OCI-LY7 (cell line): ENCODE measurements at regions not wholly inside any gene's neighbourhood (a gene's known extent, or its start where the extent isn't known, plus 50 kb on each side); places are given as distances from the start of the nearest gene placed in this dataset.

Experiments used
- BruUV-seq: library from RNA; stranded (reverse); fragments of 400-500 nt; replicated peaks from 2 replicates; lab custom pipeline; 2021; lab: Mats Ljungman, UMichigan
- CTCF ChIA-PET: fragments of 300-600 bp; sonication (Branson Sonifier 250); formaldehyde crosslinking; loops from one replicate; lab custom pipeline; 2022; ENCODE audit warnings: antibody characterized with exemption; ENCODE audit not compliant: unreplicated experiment; lab: Charles Lee
- POLR2A ChIA-PET: fragments of 300-600 bp; sonication (Branson Sonifier 250); formaldehyde crosslinking; loops from one replicate; lab custom pipeline; 2022; ENCODE audit warnings: antibody characterized with exemption; lab: Charles Lee
- DNase-seq: peaks from one replicate; pipeline ENCODE4 v3.0.0-alpha.2; 2015; ENCODE audit warnings: low spot score
- H2AFZ ChIP-seq: fragments of 200-600 bp; sonication (generic), shearing (Covaris generic); 2 replicates; pipeline ENCODE4 v1.6.1; 2014; ENCODE audit warnings: mild to moderate bottlenecking, antibody characterized with exemption, low read length, moderate library complexity
- H3K27ac ChIP-seq: fragments of 200-600 bp; sonication (generic); 2 replicates; pipeline ENCODE4 v1.5.1; 2014; ENCODE audit warnings: mixed run types, low read depth, mild to moderate bottlenecking, moderate library complexity, low read length, inconsistent platforms; ENCODE audit not compliant: poor library complexity, severe bottlenecking
- H3K36me3 ChIP-seq: fragments of 200-600 bp; sonication (generic); 2 replicates; pipeline ENCODE4 v1.6.1; 2014; ENCODE audit warnings: mild to moderate bottlenecking, antibody characterized with exemption, low read length, moderate library complexity, mixed read lengths; ENCODE audit not compliant: insufficient read depth
- H3K4me1 ChIP-seq: fragments of 200-600 bp; sonication (generic); 2 replicates; pipeline ENCODE4 v1.5.1; 2014; ENCODE audit warnings: mild to moderate bottlenecking, low read length; ENCODE audit not compliant: insufficient read depth, poor library complexity, severe bottlenecking
- H3K4me2 ChIP-seq: fragments of 200-600 bp; sonication (generic); 2 replicates; pipeline ENCODE4 v1.6.1; 2014; ENCODE audit warnings: mild to moderate bottlenecking, low read length
- H3K4me3 ChIP-seq: fragments of 200-600 bp; sonication (generic); 2 replicates; pipeline ENCODE4 v1.5.1; 2014; ENCODE audit warnings: mild to moderate bottlenecking, low read depth, low read length; ENCODE audit not compliant: poor library complexity, severe bottlenecking
- H3K79me2 ChIP-seq: fragments of 200-600 bp; sonication (generic); 2 replicates; pipeline ENCODE4 v1.6.1; 2016; ENCODE audit warnings: low read depth, mild to moderate bottlenecking, low read length, moderate library complexity, mixed read lengths; ENCODE audit not compliant: insufficient read depth
- H3K9me2 ChIP-seq: fragments of 200-600 bp; sonication (generic); 2 replicates; pipeline ENCODE4 v1.6.1; 2016; ENCODE audit warnings: mild to moderate bottlenecking, low read length, mixed read lengths; ENCODE audit not compliant: insufficient read depth
- H3K9me3 ChIP-seq: fragments of 200-600 bp; sonication (generic); 2 replicates; pipeline ENCODE4 v1.6.1; 2014; ENCODE audit warnings: mild to moderate bottlenecking, mixed run types, low read length, mixed read lengths
- H4K20me1 ChIP-seq: fragments of 200-600 bp; sonication (generic); 2 replicates; pipeline ENCODE4 v1.6.1; 2014; ENCODE audit warnings: mild to moderate bottlenecking, antibody characterized with exemption, low read length, moderate library complexity, mixed read lengths; ENCODE audit not compliant: insufficient read depth
- EZH2phosphoT487 ChIP-seq: fragments of 200-600 bp; sonication (generic); IDR thresholded peaks from 2 replicates; pipeline ENCODE4 v1.6.1; 2018; ENCODE audit warnings: low read depth, borderline replicate concordance, mild to moderate bottlenecking, mixed run types, antibody characterized with exemption, low read length, moderate library complexity, mixed read lengths
- intact Hi-C: fragments of 100-400 bp; cut with micrococcal nuclease; formaldehyde crosslinking; loops from one replicate; pipeline ENCODE4 v1.10.0; 2022; ENCODE audit not compliant: unreplicated experiment
- TF ChIP-seq, protein P1 (sequence below): fragments of 200-600 bp; sonication (generic); conservative IDR thresholded peaks from 2 replicates; pipeline ENCODE4 v1.5.1; 2014; ENCODE audit warnings: mild to moderate bottlenecking, antibody characterized with exemption, low read length, moderate library complexity, mixed read lengths

GRCh38 chr17:34784526-34784925, 176.7 kb downstream of the CCT6B start:
- no peak overlapping the region for H2AFZ ChIP-seq
- H3K4me2 ChIP-seq, result no peak overlapping the region
- H3K27ac ChIP-seq, result no peak overlapping the region
- no peaks in the 10 kb centered on the region for H3K79me2 ChIP-seq
- H3K4me1 ChIP-seq, result no peaks in the 10 kb centered on the region
- TF ChIP-seq, protein P1, sequence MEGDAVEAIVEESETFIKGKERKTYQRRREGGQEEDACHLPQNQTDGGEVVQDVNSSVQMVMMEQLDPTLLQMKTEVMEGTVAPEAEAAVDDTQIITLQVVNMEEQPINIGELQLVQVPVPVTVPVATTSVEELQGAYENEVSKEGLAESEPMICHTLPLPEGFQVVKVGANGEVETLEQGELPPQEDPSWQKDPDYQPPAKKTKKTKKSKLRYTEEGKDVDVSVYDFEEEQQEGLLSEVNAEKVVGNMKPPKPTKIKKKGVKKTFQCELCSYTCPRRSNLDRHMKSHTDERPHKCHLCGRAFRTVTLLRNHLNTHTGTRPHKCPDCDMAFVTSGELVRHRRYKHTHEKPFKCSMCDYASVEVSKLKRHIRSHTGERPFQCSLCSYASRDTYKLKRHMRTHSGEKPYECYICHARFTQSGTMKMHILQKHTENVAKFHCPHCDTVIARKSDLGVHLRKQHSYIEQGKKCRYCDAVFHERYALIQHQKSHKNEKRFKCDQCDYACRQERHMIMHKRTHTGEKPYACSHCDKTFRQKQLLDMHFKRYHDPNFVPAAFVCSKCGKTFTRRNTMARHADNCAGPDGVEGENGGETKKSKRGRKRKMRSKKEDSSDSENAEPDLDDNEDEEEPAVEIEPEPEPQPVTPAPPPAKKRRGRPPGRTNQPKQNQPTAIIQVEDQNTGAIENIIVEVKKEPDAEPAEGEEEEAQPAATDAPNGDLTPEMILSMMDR, result no peak
- no peak for TF ChIP-seq EZH2phosphoT487
- CTCF ChIA-PET, result no interaction called here
- no peak overlapping the region for H3K4me3 ChIP-seq
- POLR2A ChIA-PET, result no interaction called here
- no peaks in the 10 kb centered on the region for H3K36me3 ChIP-seq
- no peaks in the 10 kb centered on the region for H4K20me1 ChIP-seq
- intact Hi-C loops, result no loop called here
- BruUV-seq, result no TSS peak
- no peaks in the 10 kb centered on the region for H3K9me3 ChIP-seq
- H3K9me2 ChIP-seq, result no peaks in the 10 kb centered on the region
- no peak for DNase-seq

GRCh38 chr17:34782271-34782670, 179.0 kb downstream of the CCT6B start:
- no peak overlapping the region for H3K27ac ChIP-seq
- no peaks in the 10 kb centered on the region for H3K9me3 ChIP-seq
- H3K4me1 ChIP-seq, result no peaks in the 10 kb centered on the region
- intact Hi-C loops, result no loop called here
- DNase-seq, result no peak
- no peaks in the 10 kb centered on the region for H3K79me2 ChIP-seq
- H4K20me1 ChIP-seq, result no peaks in the 10 kb centered on the region
- H3K36me3 ChIP-seq, result no peaks in the 10 kb centered on the region
- H3K9me2 ChIP-seq, result no peaks in the 10 kb centered on the region
- TF ChIP-seq EZH2phosphoT487, result no peak
- TF ChIP-seq, protein P1, result no peak
- no TSS peak for BruUV-seq
- CTCF ChIA-PET, result no interaction called here
- no peak overlapping the region for H3K4me3 ChIP-seq
- no peak overlapping the region for H2AFZ ChIP-seq
- POLR2A ChIA-PET, result no interaction called here
- H3K4me2 ChIP-seq, result no peak overlapping the region

DNA sequence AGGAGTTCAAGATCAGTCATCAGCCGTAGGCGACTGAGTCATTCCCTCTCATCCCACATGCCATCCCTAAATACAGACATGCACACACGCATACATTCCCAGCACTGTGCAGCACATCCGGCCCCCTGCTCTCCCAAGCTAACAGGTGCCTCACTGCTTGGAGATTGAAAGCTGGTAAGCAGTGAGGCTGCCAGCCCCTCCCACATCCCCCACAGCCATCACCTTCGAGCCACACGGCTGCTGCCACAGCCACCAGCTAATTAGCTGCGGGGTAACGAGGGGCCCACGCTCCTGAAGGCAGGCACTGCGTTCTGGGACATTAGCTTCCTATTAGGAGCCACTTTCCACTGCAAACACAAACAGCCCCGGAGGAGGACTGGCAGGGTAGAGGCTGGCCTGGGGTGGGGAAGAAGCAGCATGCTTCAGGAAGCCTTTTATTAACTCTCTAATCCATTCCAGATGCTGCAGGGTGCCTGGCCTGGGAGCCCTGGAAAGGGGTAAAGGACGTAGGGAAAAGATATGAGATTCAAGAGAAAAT, 179.6 kb downstream of the CCT6B start:
- no peak for DNase-seq
- no peaks in the 10 kb centered on the region for H4K20me1 ChIP-seq
- CTCF ChIA-PET, result no interaction called here
- H3K4me3 ChIP-seq, result no peak overlapping the region
- H3K27ac ChIP-seq, result no peak overlapping the region
- TF ChIP-seq EZH2phosphoT487, result no peak
- TF ChIP-seq, protein P1, result no peak
- H3K36me3 ChIP-seq, result no peaks in the 10 kb centered on the region
- POLR2A ChIA-PET, result no interaction called here
- no peaks in the 10 kb centered on the region for H3K9me3 ChIP-seq
- no peak overlapping the region for H2AFZ ChIP-seq
- H3K9me2 ChIP-seq, result no peaks in the 10 kb centered on the region
- intact Hi-C loops, result no loop called here
- no peaks in the 10 kb centered on the region for H3K79me2 ChIP-seq
- H3K4me1 ChIP-seq, result no peaks in the 10 kb centered on the region
- BruUV-seq, result no TSS peak
- H3K4me2 ChIP-seq, result no peak overlapping the region
